Panc1 (cell line): ENCODE measurements at regions not wholly inside any gene's neighbourhood (a gene's known extent, or its start where the extent isn't known, plus 50 kb on each side); places are given as distances from the start of the nearest gene placed in this dataset.

Experiments
- ATAC-seq: fragments of 200-7000 bp; cut with Tn5 transposase; 2 replicates; pipeline ENCODE4 v1.9.1; 2020; ENCODE audit warnings: mild to moderate bottlenecking, moderate library complexity
- BruUV-seq: library from RNA; stranded (reverse); fragments of 400-500 nt; replicated peaks from 2 replicates; lab custom pipeline; 2021; lab: Mats Ljungman, UMichigan
- CTCF ChIA-PET: fragments of 300-600 bp; sonication (Branson Sonifier 250); formaldehyde crosslinking; loops from one replicate; lab custom pipeline; 2022; ENCODE audit warnings: antibody characterized with exemption; lab: Charles Lee
- POLR2A ChIA-PET: fragments of 300-600 bp; sonication (Branson Sonifier 250); formaldehyde crosslinking; loops from one replicate; lab custom pipeline; 2022; ENCODE audit warnings: antibody characterized with exemption; lab: Charles Lee
- DNase-seq: peaks from one replicate; pipeline ENCODE4 v3.0.0-alpha.2; 2010; ENCODE audit warnings: low read depth, low spot score
- H3K27ac ChIP-seq: 2 replicates; pipeline ENCODE4 v1.5.1; 2011; ENCODE audit warnings: mild to moderate bottlenecking, low read length, inconsistent platforms
- H3K27me3 ChIP-seq: fragments of 200-500 bp; sonication (Bioruptor generic); 2 replicates; pipeline ENCODE4 v1.6.0; 2014; ENCODE audit warnings: low read length, inconsistent platforms; ENCODE audit not compliant: control insufficient read depth, insufficient read depth
- H3K36me3 ChIP-seq: fragments of 200-500 bp; sonication (Bioruptor generic); 2 replicates; pipeline ENCODE4 v1.5.1; 2014; ENCODE audit warnings: inconsistent platforms, mild to moderate bottlenecking, low read length, moderate library complexity; ENCODE audit not compliant: control insufficient read depth, insufficient read depth
- H3K4me1 ChIP-seq: 2 replicates; pipeline ENCODE4 v1.5.1; 2011; ENCODE audit warnings: inconsistent platforms, mild to moderate bottlenecking, low read length, moderate library complexity; ENCODE audit not compliant: control insufficient read depth, insufficient read depth
- H3K4me3 ChIP-seq, 2 experiments: 2 replicates each; pipeline ENCODE4 v1.5.1; 2011 to 2012; ENCODE audit warnings: low read depth in 2 of 2, low read length in 2 of 2, mild to moderate bottlenecking in 2 of 2, inconsistent platforms in 1 of 2, moderate library complexity in 1 of 2
- H3K9me3 ChIP-seq: fragments of 200-500 bp; sonication (Bioruptor generic); 2 replicates; pipeline ENCODE4 v1.5.1; 2014; ENCODE audit warnings: low read depth, mild to moderate bottlenecking, inconsistent platforms, low read length, moderate library complexity; ENCODE audit not compliant: control insufficient read depth, insufficient read depth
- CTCF ChIP-seq: fragments of 450-650 bp; IDR thresholded peaks from 2 replicates; pipeline ENCODE4 v1.5.1; 2017; ENCODE audit warnings: mild to moderate bottlenecking
- REST ChIP-seq, 2 experiments: IDR thresholded peaks; 2 replicates each; pipeline ENCODE4 v1.6.1; 2011 to 2012; ENCODE audit warnings: low read depth in 2 of 2, control low read depth in 1 of 2, low read length in 1 of 2, mild to moderate bottlenecking in 1 of 2, moderate library complexity in 1 of 2; ENCODE audit not compliant: insufficient read depth in 1 of 2
- SIN3A ChIP-seq: IDR thresholded peaks from 2 replicates; pipeline ENCODE4 v1.6.1; 2012; ENCODE audit warnings: low read depth, mild to moderate bottlenecking, low read length, moderate library complexity, borderline replicate concordance; ENCODE audit not compliant: insufficient read depth
- TCF7L2 ChIP-seq: IDR thresholded peaks from 2 replicates; pipeline ENCODE4 v1.6.1; 2011; ENCODE audit warnings: mild to moderate bottlenecking, low read depth, low read length, inconsistent platforms
- in situ Hi-C: cut with HindIII; loops from 2 replicates; pipeline ENCODE4 v1.10.0; 2016; ENCODE audit warnings: low sequenced_read_pairs, low pct_unique_long_range_greater_than_20kb
- intact Hi-C: fragments of 100-400 bp; cut with micrococcal nuclease; formaldehyde crosslinking; loops from one replicate; pipeline ENCODE4 v1.10.0; 2022; ENCODE audit not compliant: unreplicated experiment

- no peaks in the 10 kb centered on the region for H3K4me1 ChIP-seq
- CTCF ChIA-PET, result no interaction called here
- H3K27ac ChIP-seq, result no peak overlapping the region
- no peak for TF ChIP-seq CTCF
- TF ChIP-seq SIN3A, result no peak
- H3K9me3 ChIP-seq, result no peaks in the 10 kb centered on the region
- intact Hi-C loops (no loop called here), in situ Hi-C loops (no loop called here)
- POLR2A ChIA-PET, result no interaction called here
- no peak overlapping the region for H3K4me3 ChIP-seq
- no peak for DNase-seq
- ATAC-seq, result no peak
- no peaks in the 10 kb centered on the region for H3K36me3 ChIP-seq
- no TSS peak for BruUV-seq
- no peaks in the 10 kb centered on the region for H3K27me3 ChIP-seq
Observed at GRCh38 chrX:101745046-101745445, 85.4 kb upstream of the ARMCX2 start.

GRCh38 chrX:101744085-101744484 is 84.4 kb upstream of the ARMCX2 start:
- no TSS peak for BruUV-seq
- intact Hi-C loops, result no loop called here

More at GRCh38 chrX:101744085-101744484, 84.4 kb upstream of the ARMCX2 start:
- ChIA-PET POLR2A (interaction anchor here (0.7 kb wide), 1 partner anchor 12 kb away, joined by 5 read pairs; no protein-coding TSS in a partner anchor), CTCF (no interaction called here)
- no peak overlapping the region for H3K4me3 ChIP-seq
- in situ Hi-C loops, result no loop called here
- no peaks in the 10 kb centered on the region for H3K4me1 ChIP-seq
- no peak overlapping the region for H3K27ac ChIP-seq
- H3K27me3 ChIP-seq, result no peaks in the 10 kb centered on the region
- no peak for TF ChIP-seq CTCF
- no peak for TF ChIP-seq SIN3A
- TF ChIP-seq REST (IDR thresholded peaks at IDR 0.05; ENCODE audit: insufficient read depth in 1 of 2, low read depth in 2 of 2, low read length in 1 of 2), result no peak
- TF ChIP-seq TCF7L2, result no peak
- no peaks in the 10 kb centered on the region for H3K9me3 ChIP-seq
- ATAC-seq, result no peak
- no peaks in the 10 kb centered on the region for H3K36me3 ChIP-seq
- no peak for DNase-seq
